ENCODE measurements at regions not wholly inside any gene's neighbourhood (a gene's known extent, or its start where the extent isn't known, plus 50 kb on each side); places are given as distances from the start of the nearest gene placed in this dataset.

DNA sequence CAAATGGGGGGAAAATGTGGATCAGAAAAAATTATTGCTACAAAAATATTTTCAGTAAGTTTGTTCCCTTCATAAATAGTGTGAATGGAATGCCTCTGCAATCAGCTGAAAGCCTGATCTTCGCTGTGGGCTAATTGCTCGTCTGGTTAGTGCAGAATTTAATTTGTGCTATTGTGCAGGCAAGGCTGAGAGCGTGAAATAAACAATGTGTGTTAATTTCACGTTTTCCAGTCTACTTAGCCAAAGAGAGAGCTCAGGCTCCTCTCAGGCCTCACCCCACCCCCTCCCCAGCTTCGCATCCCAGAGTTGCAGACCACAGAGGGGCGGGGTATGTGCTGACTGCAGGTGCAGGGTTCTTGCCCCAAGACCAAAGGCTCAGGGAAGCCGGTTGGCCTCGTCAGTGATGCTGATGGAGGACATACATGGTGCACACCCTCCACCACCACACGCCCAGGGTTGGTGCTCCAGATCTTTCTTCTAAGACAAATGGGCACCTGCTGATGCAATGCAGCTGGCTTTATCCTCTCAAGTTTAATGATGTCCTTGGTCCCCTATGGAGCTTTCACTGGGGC lies 302.6 kb upstream of the SLC14A2 start:
- no peak overlapping the region for H3K9ac ChIP-seq (ENCODE audit: control insufficient read depth, extremely low read depth, insufficient read depth, low read length)
- no peaks in the 10 kb centered on the region for H3K79me2 ChIP-seq (ENCODE audit: control insufficient read depth, insufficient read depth, low read length)
- TF ChIP-seq EZH2 (IDR thresholded peaks at IDR 0.05; ENCODE audit: low read length) (no peak), CTCF (optimal IDR thresholded peaks at IDR 0.05 in 1 of 3, IDR thresholded peaks at IDR 0.05 in 1 of 3, conservative IDR thresholded peaks at IDR 0.05 in 1 of 3; ENCODE audit: extremely low read depth in 1 of 3, insufficient read depth in 2 of 3, low read length in 3 of 3) (no peak)
- H3K9me1 ChIP-seq (ENCODE audit: control insufficient read depth, extremely low read depth, insufficient read depth, low read length), result no peaks in the 10 kb centered on the region
- no peak overlapping the region for H3K4me2 ChIP-seq (ENCODE audit: control insufficient read depth, extremely low read depth, insufficient read depth, low read depth, low read length)
- H2AFZ ChIP-seq (ENCODE audit: control insufficient read depth, low read length), result no peak overlapping the region
- H3K9me3 ChIP-seq (ENCODE audit: control insufficient read depth, low read depth, low read length), result no peaks in the 10 kb centered on the region
- H3K27me3 ChIP-seq (ENCODE audit: control insufficient read depth, extremely low read depth, insufficient read depth, low read length), result no peaks in the 10 kb centered on the region
- H3K27ac ChIP-seq (ENCODE audit: control insufficient read depth, insufficient read depth, low read length), result no peak overlapping the region
- dilution Hi-C loops (cut with MboI; ENCODE audit: extremely low pct_ligation_motif_present, low sequenced_read_pairs), result no loop called here
- H3K4me3 ChIP-seq (ENCODE audit: control insufficient read depth in 2 of 3, extremely low read depth in 1 of 3, insufficient read depth in 2 of 3, low read depth in 1 of 3, low read length in 3 of 3), result no peak overlapping the region
- H3K36me3 ChIP-seq (ENCODE audit: control insufficient read depth in 2 of 2, extremely low read depth in 1 of 2, insufficient read depth in 2 of 2, low read length in 2 of 2), result no peaks in the 10 kb centered on the region
- no peak for DNase-seq (ENCODE audit: low read depth, low spot score)
- no peaks in the 10 kb centered on the region for H4K20me1 ChIP-seq (ENCODE audit: control insufficient read depth, extremely low read depth, insufficient read depth, low read length)
- FAIRE-seq, result no peak
- no peaks in the 10 kb centered on the region for H3K4me1 ChIP-seq (ENCODE audit: control insufficient read depth, extremely low read depth, insufficient read depth, low read length)

DNA sequence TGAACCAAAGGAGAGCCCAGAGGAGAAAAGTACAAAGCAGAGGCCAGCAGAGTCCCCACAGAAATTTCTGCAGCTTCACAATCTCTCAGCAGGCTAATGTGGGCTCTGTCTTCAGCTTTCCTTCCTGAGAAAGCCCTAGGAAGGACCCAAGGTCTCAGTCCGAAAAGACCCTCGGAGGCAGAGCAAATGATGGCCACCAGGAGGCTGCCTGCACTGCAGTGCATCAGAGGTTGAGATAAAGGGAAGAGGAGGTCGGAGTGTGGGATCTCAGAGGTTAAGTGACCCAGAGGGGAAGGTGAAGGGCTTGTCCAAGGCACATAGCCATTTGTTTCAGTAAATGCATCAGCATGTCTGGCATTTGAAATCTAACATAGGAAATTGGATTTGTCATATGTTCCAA lies 299.1 kb upstream of the SLC14A2 start:
- dilution Hi-C loops (cut with MboI; ENCODE audit: extremely low pct_ligation_motif_present, low sequenced_read_pairs), result no loop called here
- Histone ChIP-seq H3K4me1 (ENCODE audit: control insufficient read depth, extremely low read depth, insufficient read depth, low read length) (no peaks in the 10 kb centered on the region), H3K36me3 (ENCODE audit: control insufficient read depth in 2 of 2, extremely low read depth in 1 of 2, insufficient read depth in 2 of 2, low read length in 2 of 2) (no peaks in the 10 kb centered on the region)

More for the DNA sequence above, 299.1 kb upstream of the SLC14A2 start:
- Histone ChIP-seq H3K4me3 (ENCODE audit: control insufficient read depth in 2 of 3, extremely low read depth in 1 of 3, insufficient read depth in 2 of 3, low read depth in 1 of 3, low read length in 3 of 3) (no peak overlapping the region), H3K9me3 (ENCODE audit: control insufficient read depth, low read depth, low read length) (no peaks in the 10 kb centered on the region), H4K20me1 (ENCODE audit: control insufficient read depth, extremely low read depth, insufficient read depth, low read length) (no peaks in the 10 kb centered on the region), H2AFZ (ENCODE audit: control insufficient read depth, low read length) (no peak overlapping the region), H3K4me2 (ENCODE audit: control insufficient read depth, extremely low read depth, insufficient read depth, low read depth, low read length) (no peak overlapping the region), H3K27me3 (ENCODE audit: control insufficient read depth, extremely low read depth, insufficient read depth, low read length) (no peaks in the 10 kb centered on the region), H3K9me1 (ENCODE audit: control insufficient read depth, extremely low read depth, insufficient read depth, low read length) (no peaks in the 10 kb centered on the region), H3K9ac (ENCODE audit: control insufficient read depth, extremely low read depth, insufficient read depth, low read length) (no peak overlapping the region), H3K27ac (ENCODE audit: control insufficient read depth, insufficient read depth, low read length) (no peak overlapping the region), H3K79me2 (ENCODE audit: control insufficient read depth, insufficient read depth, low read length) (no peaks in the 10 kb centered on the region)
- FAIRE-seq (no peak), DNase-seq (ENCODE audit: low read depth, low spot score) (no peak)
- TF ChIP-seq CTCF (optimal IDR thresholded peaks at IDR 0.05 in 1 of 3, IDR thresholded peaks at IDR 0.05 in 1 of 3, conservative IDR thresholded peaks at IDR 0.05 in 1 of 3; ENCODE audit: extremely low read depth in 1 of 3, insufficient read depth in 2 of 3, low read length in 3 of 3), result no peak
- TF ChIP-seq EZH2 (IDR thresholded peaks at IDR 0.05; ENCODE audit: low read length), result no peak
